Tibial nerve (tissue), 3 donors: ENCODE measurements at regions not wholly inside any gene's neighbourhood (a gene's known extent, or its start where the extent isn't known, plus 50 kb on each side); places are given as distances from the start of the nearest gene placed in this dataset.

ENCODE experiments used
- CTCF ChIP-seq, 5 experiments: fragments of 200-600 bp in 3 of 5; fragments of 450-650 bp in 2 of 5; sonication (generic) in 3 of 5; IDR thresholded peaks; one replicate each; pipeline ENCODE4 v1.5.1; 2016 to 2019; ENCODE audit warnings: antibody characterized with exemption in 5 of 5, mild to moderate bottlenecking in 3 of 5, moderate library complexity in 2 of 5
- POLR2A ChIP-seq, 2 donors: fragments of 450-650 bp; IDR thresholded peaks; one replicate each; pipeline ENCODE4 v1.6.1; 2017; ENCODE audit warnings: antibody characterized with exemption in 2 of 2, mild to moderate bottlenecking in 2 of 2, moderate library complexity in 2 of 2

- TF ChIP-seq CTCF (IDR thresholded peaks at IDR 0.05) (no peak), POLR2A (IDR thresholded peaks at IDR 0.05) (no peak)
Observed at GRCh38 chr2:65498396-65498795, 66.0 kb upstream of the SPRED2 start.
